GM18858 (cell line): ENCODE measurements at regions not wholly inside any gene's neighbourhood (a gene's known extent, or its start where the extent isn't known, plus 50 kb on each side); places are given as distances from the start of the nearest gene placed in this dataset.

Experiments
- ATAC-seq: cut with Tn5 transposase; IDR thresholded peaks from one replicate; pipeline ENCODE4 v1.9.1; 2021; ENCODE audit not compliant: unreplicated experiment

- no peak for ATAC-seq
These were observed 216.8 kb downstream of the TM9SF2 start for GRCh38 chr13:99717959-99718674.

GRCh38 chr13:99709134-99709533, 207.9 kb downstream of the TM9SF2 start:
- no peak for ATAC-seq

- no peak for ATAC-seq
These were observed 203.1 kb downstream of the TM9SF2 start for GRCh38 chr13:99704390-99704789.

GRCh38 chr13:99703908-99704307, 202.6 kb downstream of the TM9SF2 start:
- ATAC-seq: no peak

GRCh38 chr13:99702687-99703319, 201.5 kb downstream of the TM9SF2 start:
- no peak for ATAC-seq

- ATAC-seq: no peak
These were observed 199.2 kb downstream of the TM9SF2 start for GRCh38 chr13:99700468-99700867.

GRCh38 chr13:99698816-99699099, 197.5 kb downstream of the TM9SF2 start:
- no peak for ATAC-seq

- ATAC-seq: no peak
These were observed 196.9 kb downstream of the TM9SF2 start for GRCh38 chr13:99698010-99698815.

GRCh38 chr13:99695857-99696256, 194.6 kb downstream of the TM9SF2 start:
- ATAC-seq: no peak

GRCh38 chr13:99693852-99694611, 192.8 kb downstream of the TM9SF2 start:
- ATAC-seq: no peak

- ATAC-seq: no peak
These were observed 192.1 kb downstream of the TM9SF2 start for GRCh38 chr13:99693351-99693750.

GRCh38 chr13:99692854-99693253, 191.6 kb downstream of the TM9SF2 start:
- ATAC-seq: no peak

- no peak for ATAC-seq
These were observed 190.3 kb downstream of the TM9SF2 start for GRCh38 chr13:99691552-99691951.

GRCh38 chr13:99690426-99691174, 189.3 kb downstream of the TM9SF2 start:
- ATAC-seq: no peak

GRCh38 chr13:99689955-99690354, 188.7 kb downstream of the TM9SF2 start:
- no peak for ATAC-seq

GRCh38 chr13:99688776-99689175, 187.5 kb downstream of the TM9SF2 start:
- ATAC-seq: no peak

- ATAC-seq: no peak
These were observed 186.6 kb downstream of the TM9SF2 start for GRCh38 chr13:99687723-99688397.

- ATAC-seq: no peak
These were observed 185.7 kb downstream of the TM9SF2 start for GRCh38 chr13:99686944-99687411.

GRCh38 chr13:99686157-99686572, 184.9 kb downstream of the TM9SF2 start:
- ATAC-seq: no peak

GRCh38 chr13:99681695-99682094, 180.4 kb downstream of the TM9SF2 start:
- no peak for ATAC-seq
